GM19372 (cell line): ENCODE measurements at regions not wholly inside any gene's neighbourhood (a gene's known extent, or its start where the extent isn't known, plus 50 kb on each side); places are given as distances from the start of the nearest gene placed in this dataset.

Experiments
- ATAC-seq: cut with Tn5 transposase; IDR thresholded peaks from one replicate; pipeline ENCODE4 v1.9.1; 2021; ENCODE audit warnings: mild to moderate bottlenecking, low read depth, moderate library complexity; ENCODE audit not compliant: unreplicated experiment

- ATAC-seq, result no peak
Observed at GRCh38 chr2:125680809-125681208, 975.1 kb upstream of the GYPC start.

- no peak for ATAC-seq
Observed at GRCh38 chr2:125681576-125681975, 974.4 kb upstream of the GYPC start.

GRCh38 chr2:125681976-125682805, 973.8 kb upstream of the GYPC start:
- ATAC-seq, result no peak

- ATAC-seq, result no peak
Observed at GRCh38 chr2:125684256-125684655, 971.7 kb upstream of the GYPC start.

GRCh38 chr2:125684932-125685331, 971.0 kb upstream of the GYPC start:
- ATAC-seq, result no peak

GRCh38 chr2:125696560-125696959, 959.4 kb upstream of the GYPC start:
- ATAC-seq, result no peak

GRCh38 chr2:125698280-125698679, 957.7 kb upstream of the GYPC start:
- no peak for ATAC-seq

- no peak for ATAC-seq
Observed at GRCh38 chr2:125701070-125701469, 954.9 kb upstream of the GYPC start.

- no peak for ATAC-seq
Observed at GRCh38 chr2:125707611-125708010, 948.3 kb upstream of the GYPC start.

- ATAC-seq, result no peak
Observed at GRCh38 chr2:125710561-125710960, 945.4 kb upstream of the GYPC start.

GRCh38 chr2:125711075-125711474, 944.9 kb upstream of the GYPC start:
- ATAC-seq, result no peak

GRCh38 chr2:125713533-125713932, 942.4 kb upstream of the GYPC start:
- no peak for ATAC-seq

GRCh38 chr2:125721072-125721721, 934.8 kb upstream of the GYPC start:
- no peak for ATAC-seq

- ATAC-seq, result no peak
Observed at GRCh38 chr2:125730921-125731320, 925.0 kb upstream of the GYPC start.

- ATAC-seq, result no peak
Observed at GRCh38 chr2:125736306-125736705, 919.7 kb upstream of the GYPC start.

GRCh38 chr2:125745514-125745913, 910.4 kb upstream of the GYPC start:
- no peak for ATAC-seq

GRCh38 chr2:125746321-125747164, 909.4 kb upstream of the GYPC start:
- no peak for ATAC-seq

- ATAC-seq, result no peak
Observed at GRCh38 chr2:125747165-125747425, 908.9 kb upstream of the GYPC start.

GRCh38 chr2:125756431-125756830, 899.5 kb upstream of the GYPC start:
- ATAC-seq, result no peak

- no peak for ATAC-seq
Observed at GRCh38 chr2:125796784-125797183, 859.2 kb upstream of the GYPC start.

- ATAC-seq, result no peak
Observed at GRCh38 chr2:125797192-125797591, 858.8 kb upstream of the GYPC start.
